ENCODE measurements at regions not wholly inside any gene's neighbourhood (a gene's known extent, or its start where the extent isn't known, plus 50 kb on each side); places are given as distances from the start of the nearest gene placed in this dataset.

DNA sequence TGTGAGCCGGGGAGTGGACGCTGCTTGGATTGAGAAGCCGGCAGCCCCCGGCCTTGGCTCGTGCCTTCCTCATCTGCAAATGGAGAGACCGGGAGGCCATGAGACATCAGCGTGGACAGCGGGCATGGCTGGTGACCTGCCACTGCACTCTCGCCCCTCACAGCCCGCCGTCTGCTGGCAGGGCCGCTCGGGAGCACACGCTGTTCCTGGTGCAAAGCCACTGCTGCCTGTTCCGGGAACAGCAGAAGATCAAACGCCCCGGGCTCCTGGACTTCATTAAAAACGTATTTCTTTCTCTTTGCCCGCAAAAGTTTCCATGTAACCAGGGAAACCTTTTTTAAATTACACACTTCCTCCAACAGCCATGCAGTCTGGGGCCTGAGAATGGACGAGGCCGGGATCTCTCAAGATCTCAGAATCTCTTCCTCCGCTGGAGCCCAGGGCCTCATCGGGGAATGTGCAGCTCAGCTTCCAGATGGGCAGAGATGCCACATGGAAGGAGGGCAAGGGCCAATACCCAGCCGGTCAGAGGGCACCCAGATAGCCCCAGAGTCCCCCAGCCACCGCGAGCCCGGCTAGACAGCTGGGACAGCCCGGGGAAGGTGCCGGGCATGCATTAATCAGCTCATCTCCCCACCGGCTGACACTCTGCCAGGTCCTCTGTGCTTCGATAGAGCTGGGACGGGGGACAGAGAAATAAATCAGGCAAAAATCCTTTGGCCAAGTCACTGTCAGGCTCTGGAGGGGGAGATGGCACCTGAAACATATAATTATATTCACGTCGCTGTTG lies 62.8 kb upstream of the PRR5 start:
- TF ChIP-seq, protein P1, sequence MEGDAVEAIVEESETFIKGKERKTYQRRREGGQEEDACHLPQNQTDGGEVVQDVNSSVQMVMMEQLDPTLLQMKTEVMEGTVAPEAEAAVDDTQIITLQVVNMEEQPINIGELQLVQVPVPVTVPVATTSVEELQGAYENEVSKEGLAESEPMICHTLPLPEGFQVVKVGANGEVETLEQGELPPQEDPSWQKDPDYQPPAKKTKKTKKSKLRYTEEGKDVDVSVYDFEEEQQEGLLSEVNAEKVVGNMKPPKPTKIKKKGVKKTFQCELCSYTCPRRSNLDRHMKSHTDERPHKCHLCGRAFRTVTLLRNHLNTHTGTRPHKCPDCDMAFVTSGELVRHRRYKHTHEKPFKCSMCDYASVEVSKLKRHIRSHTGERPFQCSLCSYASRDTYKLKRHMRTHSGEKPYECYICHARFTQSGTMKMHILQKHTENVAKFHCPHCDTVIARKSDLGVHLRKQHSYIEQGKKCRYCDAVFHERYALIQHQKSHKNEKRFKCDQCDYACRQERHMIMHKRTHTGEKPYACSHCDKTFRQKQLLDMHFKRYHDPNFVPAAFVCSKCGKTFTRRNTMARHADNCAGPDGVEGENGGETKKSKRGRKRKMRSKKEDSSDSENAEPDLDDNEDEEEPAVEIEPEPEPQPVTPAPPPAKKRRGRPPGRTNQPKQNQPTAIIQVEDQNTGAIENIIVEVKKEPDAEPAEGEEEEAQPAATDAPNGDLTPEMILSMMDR (IDR thresholded peaks at IDR 0.05; ENCODE audit: insufficient read depth, low read length, poor library complexity, severe bottlenecking), result no peak
- no peak for TF ChIP-seq EZH2phosphoT487 (conservative IDR thresholded peaks at IDR 0.05; ENCODE audit: low read length)
